Fibroblast of lung (primary cell): ENCODE measurements at regions not wholly inside any gene's neighbourhood (a gene's known extent, or its start where the extent isn't known, plus 50 kb on each side); places are given as distances from the start of the nearest gene placed in this dataset.

Source experiments
- EZH2 ChIP-seq: IDR thresholded peaks from 2 replicates; pipeline ENCODE4 v1.5.1; 2012; ENCODE audit warnings: low read length, control low read depth, mild to moderate bottlenecking; ENCODE audit errors: missing control alignments
- TF ChIP-seq, protein P1 (sequence below), 2 donors: IDR thresholded peaks in 1 of 2; conservative IDR thresholded peaks in 1 of 2; 1 replicate in 1 of 2; 2 replicates in 1 of 2; pipeline ENCODE4 v1.5.1; 2011 to 2012; ENCODE audit warnings: low read length in 2 of 2, control low read depth in 1 of 2, inconsistent platforms in 1 of 2, low read depth in 1 of 2, mild to moderate bottlenecking in 1 of 2

GRCh38 chr14:58987591-58987990 lies 200.9 kb upstream of the DAAM1 start:
- TF ChIP-seq, protein P1, sequence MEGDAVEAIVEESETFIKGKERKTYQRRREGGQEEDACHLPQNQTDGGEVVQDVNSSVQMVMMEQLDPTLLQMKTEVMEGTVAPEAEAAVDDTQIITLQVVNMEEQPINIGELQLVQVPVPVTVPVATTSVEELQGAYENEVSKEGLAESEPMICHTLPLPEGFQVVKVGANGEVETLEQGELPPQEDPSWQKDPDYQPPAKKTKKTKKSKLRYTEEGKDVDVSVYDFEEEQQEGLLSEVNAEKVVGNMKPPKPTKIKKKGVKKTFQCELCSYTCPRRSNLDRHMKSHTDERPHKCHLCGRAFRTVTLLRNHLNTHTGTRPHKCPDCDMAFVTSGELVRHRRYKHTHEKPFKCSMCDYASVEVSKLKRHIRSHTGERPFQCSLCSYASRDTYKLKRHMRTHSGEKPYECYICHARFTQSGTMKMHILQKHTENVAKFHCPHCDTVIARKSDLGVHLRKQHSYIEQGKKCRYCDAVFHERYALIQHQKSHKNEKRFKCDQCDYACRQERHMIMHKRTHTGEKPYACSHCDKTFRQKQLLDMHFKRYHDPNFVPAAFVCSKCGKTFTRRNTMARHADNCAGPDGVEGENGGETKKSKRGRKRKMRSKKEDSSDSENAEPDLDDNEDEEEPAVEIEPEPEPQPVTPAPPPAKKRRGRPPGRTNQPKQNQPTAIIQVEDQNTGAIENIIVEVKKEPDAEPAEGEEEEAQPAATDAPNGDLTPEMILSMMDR (conservative IDR thresholded peaks at IDR 0.05 in 1 of 2, IDR thresholded peaks at IDR 0.05 in 1 of 2; ENCODE audit: low read depth in 1 of 2, low read length in 2 of 2) = no peak
- no peak for TF ChIP-seq EZH2
